ENCODE measurements at regions not wholly inside any gene's neighbourhood (a gene's known extent, or its start where the extent isn't known, plus 50 kb on each side); places are given as distances from the start of the nearest gene placed in this dataset.

- Histone ChIP-seq H3K27ac (ENCODE audit: control insufficient read depth, insufficient read depth) (peak overlapping the region; percentile 98), H2AFZ (ENCODE audit: control insufficient read depth, low read depth, low read length) (no peak overlapping the region), H4K20me1 (ENCODE audit: control insufficient read depth, insufficient read depth) (no peaks in the 10 kb centered on the region), H3K27me3 (replicated peaks in 1 of 2; ENCODE audit: control insufficient read depth in 2 of 2, insufficient read depth in 2 of 2, low read length in 1 of 2) (no peaks in the 10 kb centered on the region), H3K4me3 (peak overlapping the region; percentile 68; the same call in 1 of the 2 replicates), H3K79me2 (ENCODE audit: control insufficient read depth, insufficient read depth, low read length) (peaks cover 65% of the 10 kb centered on the region), H3K4me2 (ENCODE audit: control insufficient read depth, insufficient read depth) (peak overlapping the region; percentile 92), H3K36me3 (ENCODE audit: control insufficient read depth in 2 of 2, insufficient read depth in 2 of 2, low read length in 1 of 2) (no peaks in the 10 kb centered on the region), H3K4me1 (ENCODE audit: control insufficient read depth, insufficient read depth, low read length) (peaks cover 60% of the 10 kb centered on the region), H3K9me3 (replicated peaks; ENCODE audit: control insufficient read depth, insufficient read depth, low read length) (no peaks in the 10 kb centered on the region), H3K9ac (ENCODE audit: control insufficient read depth, insufficient read depth, low read length) (peak overlapping the region; percentile 78)
- in situ Hi-C loops (cut with MboI) (no loop called here), intact Hi-C loops (cut with micrococcal nuclease; ENCODE audit: unreplicated experiment) (loop anchor here (1.0 kb wide), 1 partner anchor 15 kb away; no protein-coding TSS in a partner anchor)
- FAIRE-seq (no peak), ATAC-seq (peak; percentile 4), DNase-seq (ENCODE audit: low read depth, low spot score) (no peak)
- CTCF ChIA-PET = interaction anchor here (1.0 to 9.9 kb wide), 19 partner anchors 9 to 188 kb away, joined by 3 to 101 read pairs (median 5); no protein-coding TSS in a partner anchor
- RAD21 ChIA-PET (ENCODE audit: unreplicated experiment) = interaction anchor here (0.7 to 25.4 kb wide), 18 partner anchors 8 to 122 kb away, joined by 3 to 797 read pairs (median 14); no protein-coding TSS in a partner anchor
- BruUV-seq (replicated peaks) = no TSS peak
- POLR2A ChIA-PET = interaction anchor here (0.9 to 35.4 kb wide), 11 partner anchors 8 to 59 kb away, joined by 3 to 875 read pairs (median 8); no protein-coding TSS in a partner anchor
- SMC1A ChIA-PET (ENCODE audit: uncharacterized antibody, unreplicated experiment) = interaction anchor here (0.7 to 17.7 kb wide), 18 partner anchors 7 to 292 kb away, joined by 3 to 399 read pairs (median 12); no protein-coding TSS in a partner anchor
- WGBS (ENCODE audit: insufficient coverage, insufficient replicate concordance, low lambda C conversion rate, missing lambda C conversion rate) = 6% methylated on average over 2 of the region's 2 CpGs
- TF ChIP-seq ZBTB40 (IDR thresholded peaks at IDR 0.05; ENCODE audit: borderline replicate concordance) (no peak), SMAD5 (IDR thresholded peaks at IDR 0.05; ENCODE audit: low read depth) (peak; percentile 31), NFIC (IDR thresholded peaks at IDR 0.05; ENCODE audit: low read depth, low read length) (peak; percentile 74), EP300 (IDR thresholded peaks at IDR 0.05; ENCODE audit: borderline replicate concordance in 1 of 2, control insufficient read depth in 1 of 2, low read depth in 2 of 2, low read length in 2 of 2) (peak in 1 of 2 experiments; percentile 32; a peak in 1 of 4 replicates), HDAC2 (IDR thresholded peaks at IDR 0.05) (no peak), FOXM1 (IDR thresholded peaks at IDR 0.05; ENCODE audit: low read depth, low read length) (peak; percentile 76), BCL3 (IDR thresholded peaks at IDR 0.05; ENCODE audit: borderline replicate concordance, insufficient read depth, low read depth, low read length, poor library complexity, severe bottlenecking) (peak; percentile 83), RB1 (IDR thresholded peaks at IDR 0.05; ENCODE audit: borderline replicate concordance) (no peak), POLR2AphosphoS5 (IDR thresholded peaks at IDR 0.05; ENCODE audit: low read length) (peak; percentile 25; the same call in 1 of the 2 replicates), SKIL (IDR thresholded peaks at IDR 0.05; ENCODE audit: low read depth, poor library complexity, severe bottlenecking) (no peak), NR2F1 (conservative IDR thresholded peaks at IDR 0.05) (no peak), BMI1 (IDR thresholded peaks at IDR 0.05; ENCODE audit: borderline replicate concordance) (no peak), TCF7 (IDR thresholded peaks at IDR 0.05; ENCODE audit: borderline replicate concordance) (peak; percentile 70), MEF2B (IDR thresholded peaks at IDR 0.05; ENCODE audit: partially characterized antibody, poor library complexity, severe bottlenecking) (peak; percentile 68), FOS (IDR thresholded peaks at IDR 0.05; ENCODE audit: borderline replicate concordance, extremely low read depth, insufficient read length) (no peak)
These were observed 82.2 kb downstream of the DAD1 start for GRCh38 chr14:22506778-22507351.
